SK-N-SH treated with all-trans-retinoic acid at 6 μM for 48 hours (cell line): ENCODE measurements at regions not wholly inside any gene's neighbourhood (a gene's known extent, or its start where the extent isn't known, plus 50 kb on each side); places are given as distances from the start of the nearest gene placed in this dataset.

ENCODE experiments used
- ARNTL ChIP-seq: fragments of 450-650 bp; formaldehyde crosslinking; IDR thresholded peaks from 2 replicates; pipeline ENCODE4 v1.5.0; 2020; ENCODE audit warnings: low read depth, mild to moderate bottlenecking, moderate library complexity, borderline replicate concordance
- BACH2 ChIP-seq: fragments of 250-450 bp; sonication (Bioruptor Pico); IDR thresholded peaks from 2 replicates; pipeline ENCODE4 v1.9.0; 2021; ENCODE audit warnings: mild to moderate bottlenecking, borderline replicate concordance
- CSDC2 ChIP-seq: fragments of 250-450 bp; sonication (Bioruptor Pico); IDR thresholded peaks from 2 replicates; pipeline ENCODE4 v1.5.0; 2020; ENCODE audit warnings: mild to moderate bottlenecking, moderate library complexity
- ESRRG ChIP-seq: fragments of 250-450 bp; sonication (Bioruptor Pico); IDR thresholded peaks from 2 replicates; pipeline ENCODE4 v1.6.1; 2021; ENCODE audit warnings: mild to moderate bottlenecking
- GLIS3 ChIP-seq: fragments of 250-450 bp; sonication (Bioruptor Pico); IDR thresholded peaks from 2 replicates; pipeline ENCODE4 v1.5.0; 2020; ENCODE audit warnings: mild to moderate bottlenecking, moderate library complexity
- RARB ChIP-seq: fragments of 250-450 bp; sonication (Bioruptor Pico); IDR thresholded peaks from 2 replicates; pipeline ENCODE4 v1.8.0; 2021; ENCODE audit warnings: mild to moderate bottlenecking, moderate library complexity
- TCF4 ChIP-seq: fragments of 250-450 bp; sonication (Bioruptor Pico); IDR thresholded peaks from 2 replicates; pipeline ENCODE4 v1.8.0; 2021; ENCODE audit warnings: mild to moderate bottlenecking, moderate library complexity, borderline replicate concordance
- ZFP3 ChIP-seq: fragments of 250-450 bp; sonication (Bioruptor Pico); IDR thresholded peaks from 2 replicates; pipeline ENCODE4 v1.5.0; 2020; ENCODE audit warnings: mild to moderate bottlenecking, moderate library complexity
- ZNF565 ChIP-seq: fragments of 450-650 bp; formaldehyde crosslinking; conservative IDR thresholded peaks from 2 replicates; pipeline ENCODE4 v1.5.0; 2020; ENCODE audit warnings: low read depth, mild to moderate bottlenecking, moderate library complexity
- TF ChIP-seq, protein P1 (sequence below): fragments of 250-450 bp; sonication (Bioruptor Pico); IDR thresholded peaks from 2 replicates; pipeline ENCODE4 v1.8.0; 2020; ENCODE audit warnings: mild to moderate bottlenecking, moderate library complexity, borderline replicate concordance

DNA sequence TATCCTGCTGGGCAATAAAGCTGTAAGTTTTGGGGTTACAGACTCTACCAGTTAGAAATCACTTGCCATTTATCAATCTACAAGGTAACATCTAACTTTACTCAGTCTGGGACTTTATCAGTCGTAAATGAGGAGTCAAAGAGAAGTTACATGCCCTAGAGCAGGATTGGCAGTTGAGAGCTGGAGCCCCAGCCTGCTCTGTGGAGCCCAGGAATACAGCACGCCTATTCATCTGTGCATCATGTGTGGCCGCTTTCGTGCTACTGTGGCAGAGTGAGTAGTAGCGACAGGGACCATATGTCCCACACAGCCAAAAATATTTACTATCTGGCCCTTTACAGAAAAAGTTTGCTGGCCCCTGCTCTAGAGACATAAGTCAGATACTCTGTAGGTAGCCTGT is 152.5 kb upstream of the NTRK2 start:
- TF ChIP-seq RARB (CRISPR knock-in tag) (no peak), ZNF565 (CRISPR knock-in tag) (no peak), ZFP3 (CRISPR knock-in tag) (no peak), GLIS3 (CRISPR knock-in tag) (no peak), ARNTL (no peak), CSDC2 (CRISPR knock-in tag) (no peak), ESRRG (CRISPR knock-in tag) (no peak), BACH2 (no peak), TCF4 (CRISPR knock-in tag) (no peak)
- TF ChIP-seq, protein P1, sequence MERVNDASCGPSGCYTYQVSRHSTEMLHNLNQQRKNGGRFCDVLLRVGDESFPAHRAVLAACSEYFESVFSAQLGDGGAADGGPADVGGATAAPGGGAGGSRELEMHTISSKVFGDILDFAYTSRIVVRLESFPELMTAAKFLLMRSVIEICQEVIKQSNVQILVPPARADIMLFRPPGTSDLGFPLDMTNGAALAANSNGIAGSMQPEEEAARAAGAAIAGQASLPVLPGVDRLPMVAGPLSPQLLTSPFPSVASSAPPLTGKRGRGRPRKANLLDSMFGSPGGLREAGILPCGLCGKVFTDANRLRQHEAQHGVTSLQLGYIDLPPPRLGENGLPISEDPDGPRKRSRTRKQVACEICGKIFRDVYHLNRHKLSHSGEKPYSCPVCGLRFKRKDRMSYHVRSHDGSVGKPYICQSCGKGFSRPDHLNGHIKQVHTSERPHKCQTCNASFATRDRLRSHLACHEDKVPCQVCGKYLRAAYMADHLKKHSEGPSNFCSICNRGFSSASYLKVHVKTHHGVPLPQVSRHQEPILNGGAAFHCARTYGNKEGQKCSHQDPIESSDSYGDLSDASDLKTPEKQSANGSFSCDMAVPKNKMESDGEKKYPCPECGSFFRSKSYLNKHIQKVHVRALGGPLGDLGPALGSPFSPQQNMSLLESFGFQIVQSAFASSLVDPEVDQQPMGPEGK = no peak
